HG03342 (cell line): ENCODE measurements at regions not wholly inside any gene's neighbourhood (a gene's known extent, or its start where the extent isn't known, plus 50 kb on each side); places are given as distances from the start of the nearest gene placed in this dataset.

Source experiments
- ATAC-seq: cut with Tn5 transposase; IDR thresholded peaks from one replicate; pipeline ENCODE4 v1.9.1; 2021; ENCODE audit warnings: mild to moderate bottlenecking, moderate library complexity; ENCODE audit not compliant: unreplicated experiment

DNA sequence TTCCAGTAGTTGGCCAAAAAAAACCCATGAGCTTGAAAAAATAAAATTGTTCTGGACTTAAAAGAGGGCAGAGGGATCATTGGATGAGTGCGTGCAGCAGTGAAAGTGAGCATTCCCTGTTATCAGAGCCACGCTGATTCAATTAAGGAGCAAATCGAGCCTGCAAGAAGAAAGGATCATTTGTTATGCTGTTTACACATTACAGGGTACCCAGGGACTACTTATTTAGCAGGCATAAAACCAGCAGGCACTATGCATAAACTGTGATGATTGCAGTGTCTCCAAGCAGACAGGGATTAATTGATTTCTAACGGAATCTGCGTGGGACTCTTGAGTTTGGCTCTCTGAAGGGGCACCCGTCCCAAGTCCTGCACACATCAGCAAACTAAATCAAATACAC, 83.5 kb downstream of the SHOX start:
- ATAC-seq = no peak
